IMR-90 (cell line): ENCODE measurements at regions not wholly inside any gene's neighbourhood (a gene's known extent, or its start where the extent isn't known, plus 50 kb on each side); places are given as distances from the start of the nearest gene placed in this dataset.

Source experiments
- ATAC-seq: fragments of 200-7000 bp; cut with Tn5 transposase; 2 replicates; pipeline ENCODE4 v1.9.1; 2020; ENCODE audit warnings: low read depth, mild to moderate bottlenecking, moderate library complexity
- BruUV-seq: library from RNA; stranded (reverse); fragments of 400-500 nt; replicated peaks from 2 replicates; lab custom pipeline; 2021; lab: Mats Ljungman, UMichigan
- CTCF ChIA-PET: fragments of 300-600 bp; formaldehyde crosslinking; extraction: SDS; loops from one replicate; lab custom pipeline; 2021; ENCODE audit warnings: antibody characterized with exemption; lab: Yijun Ruan, JAX
- POLR2A ChIA-PET: fragments of 300-600 bp; sonication (Branson Sonifier 250); formaldehyde crosslinking; loops from one replicate; lab custom pipeline; 2022; ENCODE audit warnings: antibody characterized with exemption; ENCODE audit not compliant: unreplicated experiment; lab: Charles Lee
- DNase-seq: peaks from one replicate; pipeline ENCODE4 v3.0.0; 2013
- H2AFZ ChIP-seq: replicated peaks from 2 replicates; pipeline ENCODE3; 2013; ENCODE audit warnings: low read length, mild to moderate bottlenecking; ENCODE audit not compliant: poor library complexity
- H2AK5ac ChIP-seq: 2 replicates; pipeline ENCODE4 v1.6.1; 2013; ENCODE audit warnings: low read depth, low read length, inconsistent platforms
- H2AK9ac ChIP-seq: replicated peaks from 2 replicates; pipeline ENCODE3; 2013; ENCODE audit warnings: mild to moderate bottlenecking, low read depth, low read length, moderate library complexity; ENCODE audit not compliant: poor library complexity
- H2BK120ac ChIP-seq: 2 replicates; pipeline ENCODE4 v1.6.1; 2013; ENCODE audit warnings: low read depth, low read length, inconsistent platforms
- H2BK15ac ChIP-seq: 3 replicates; pipeline ENCODE4 v1.6.1; 2013; ENCODE audit warnings: low read depth, low read length, inconsistent platforms
- H2BK20ac ChIP-seq: 2 replicates; pipeline ENCODE4 v1.6.1; 2013; ENCODE audit warnings: low read depth, mild to moderate bottlenecking, inconsistent platforms, low read length, moderate library complexity
- H2BK5ac ChIP-seq: 2 replicates; pipeline ENCODE4 v1.6.1; 2013; ENCODE audit warnings: mild to moderate bottlenecking, low read depth, low read length, inconsistent platforms; ENCODE audit not compliant: poor library complexity, severe bottlenecking
- H3K14ac ChIP-seq: replicated peaks from 2 replicates; pipeline ENCODE4 v1.6.1; 2013; ENCODE audit warnings: low read depth, low read length, inconsistent platforms
- H3K18ac ChIP-seq: 2 replicates; pipeline ENCODE4 v1.6.1; 2013; ENCODE audit warnings: low read depth, low read length, control low read depth
- H3K23ac ChIP-seq: 2 replicates; pipeline ENCODE4 v1.6.1; 2013; ENCODE audit warnings: low read depth, low read length, inconsistent platforms
- H3K27ac ChIP-seq: 2 replicates; pipeline ENCODE4 v1.5.1; 2013; ENCODE audit warnings: mild to moderate bottlenecking, control low read depth, low read length; ENCODE audit not compliant: insufficient read depth
- H3K27me3 ChIP-seq: 2 replicates; pipeline ENCODE4 v1.6.1; 2013; ENCODE audit warnings: low read length; ENCODE audit not compliant: control insufficient read depth, insufficient read depth
- H3K36me3 ChIP-seq: 2 replicates; pipeline ENCODE4 v1.6.1; 2013; ENCODE audit warnings: low read length, mixed read lengths; ENCODE audit not compliant: control insufficient read depth, insufficient read depth
- H3K4ac ChIP-seq: 2 replicates; pipeline ENCODE4 v1.6.1; 2013; ENCODE audit warnings: low read depth, low read length, inconsistent platforms
- H3K4me1 ChIP-seq: 2 replicates; pipeline ENCODE4 v1.6.1; 2013; ENCODE audit warnings: low read length, mixed read lengths; ENCODE audit not compliant: control insufficient read depth, insufficient read depth
- H3K4me2 ChIP-seq: 2 replicates; pipeline ENCODE4 v1.6.1; 2013; ENCODE audit warnings: low read depth, mild to moderate bottlenecking, control low read depth, low read length, moderate library complexity
- H3K4me3 ChIP-seq: 2 replicates; pipeline ENCODE4 v1.5.1; 2013; ENCODE audit warnings: low read depth, mild to moderate bottlenecking, control low read depth, low read length, moderate library complexity; ENCODE audit not compliant: insufficient read depth
- H3K56ac ChIP-seq: 2 replicates; pipeline ENCODE4 v1.6.1; 2013; ENCODE audit warnings: low read length, inconsistent platforms; ENCODE audit not compliant: insufficient read depth; ENCODE audit errors: extremely low read depth
- H3K79me1 ChIP-seq, 2 experiments: 2 replicates each; pipeline ENCODE4 v1.6.1; 2013; ENCODE audit warnings: low read length in 2 of 2, inconsistent platforms in 1 of 2, low read depth in 1 of 2
- H3K9ac ChIP-seq: 2 replicates; pipeline ENCODE4 v1.6.1; 2013; ENCODE audit warnings: low read depth, low read length, control low read depth
- H3K9me1 ChIP-seq: 2 replicates; pipeline ENCODE4 v1.6.1; 2013; ENCODE audit warnings: low read length, inconsistent platforms; ENCODE audit not compliant: insufficient read depth
- H3K9me3 ChIP-seq: 2 replicates; pipeline ENCODE4 v1.6.1; 2013; ENCODE audit warnings: low read length; ENCODE audit not compliant: control insufficient read depth, insufficient read depth
- H4K20me1 ChIP-seq: 2 replicates; pipeline ENCODE4 v1.6.1; 2013; ENCODE audit warnings: low read length, inconsistent platforms; ENCODE audit not compliant: insufficient read depth
- H4K5ac ChIP-seq: 2 replicates; pipeline ENCODE4 v1.6.1; 2013; ENCODE audit warnings: mild to moderate bottlenecking, low read depth, low read length, control low read depth
- H4K8ac ChIP-seq, 2 experiments: 2 replicates each; pipeline ENCODE4 v1.6.1; 2013; ENCODE audit warnings: low read depth in 2 of 2, low read length in 2 of 2, control low read depth in 1 of 2, inconsistent platforms in 1 of 2
- H4K91ac ChIP-seq: 2 replicates; pipeline ENCODE4 v1.6.1; 2013; ENCODE audit warnings: low read depth, low read length, inconsistent platforms; ENCODE audit not compliant: insufficient read depth
- CEBPB ChIP-seq: IDR thresholded peaks from 2 replicates; pipeline ENCODE4 v1.6.1; 2012; ENCODE audit warnings: low read depth, low read length, improper control_type of control experiment
- CTCF ChIP-seq: conservative IDR thresholded peaks from 2 replicates; pipeline ENCODE4 v1.5.1; 2012; ENCODE audit warnings: mild to moderate bottlenecking, low read depth, low read length, improper control_type of control experiment
- MAFK ChIP-seq: IDR thresholded peaks from 2 replicates; pipeline ENCODE4 v1.6.1; 2012; ENCODE audit warnings: low read depth, low read length, improper control_type of control experiment
- MAZ ChIP-seq: IDR thresholded peaks from 2 replicates; pipeline ENCODE4 v1.6.1; 2012; ENCODE audit warnings: low read depth, mild to moderate bottlenecking, low read length, improper control_type of control experiment, moderate library complexity, borderline replicate concordance
- MXI1 ChIP-seq: IDR thresholded peaks from 2 replicates; pipeline ENCODE4 v1.6.1; 2012; ENCODE audit warnings: low read depth, mild to moderate bottlenecking, low read length, moderate library complexity, borderline replicate concordance
- NFE2L2 ChIP-seq: fragments of 150-350 bp; IDR thresholded peaks from 2 replicates; pipeline ENCODE4 v1.6.1; 2016; ENCODE audit warnings: low read depth, mild to moderate bottlenecking, low read length
- POLR2A ChIP-seq: IDR thresholded peaks from 2 replicates; pipeline ENCODE4 v1.6.1; 2012; ENCODE audit warnings: mild to moderate bottlenecking, low read depth, low read length
- RAD21 ChIP-seq: IDR thresholded peaks from 2 replicates; pipeline ENCODE4 v1.6.1; 2012; ENCODE audit warnings: low read length, improper control_type of control experiment
- SMC3 ChIP-seq: fragments of 150-350 bp; IDR thresholded peaks from 2 replicates; pipeline ENCODE4 v1.6.1; 2016; ENCODE audit warnings: low read depth, mild to moderate bottlenecking, antibody characterized with exemption, low read length, moderate library complexity
- USF2 ChIP-seq: fragments of 150-350 bp; IDR thresholded peaks from 2 replicates; pipeline ENCODE4 v1.6.1; 2017; ENCODE audit warnings: mild to moderate bottlenecking, antibody characterized with exemption, low read length, low read depth
- WGBS, 2 experiments: methylation state at CpG; one replicate each; pipeline versions ENCODE4 v1.1.5 to v1.1.7; 2013; ENCODE audit warnings: missing lambda C conversion rate in 2 of 2; ENCODE audit not compliant: insufficient read length in 1 of 2; ENCODE audit errors: extremely low coverage in 2 of 2; 5-methylcytosine and 5-hydroxymethylcytosine counted together
- dilution Hi-C: fragments of 300-500 bp; cut with HindIII; formaldehyde crosslinking; loops from one replicate; pipeline ENCODE4 v1.14.3; 2018; ENCODE audit warnings: low sequenced_read_pairs; ENCODE audit not compliant: unreplicated experiment
- in situ Hi-C: fragments of 300-500 bp; cut with MboI; formaldehyde crosslinking; loops from 3 replicates; pipeline ENCODE4 v1.14.3; 2019; ENCODE audit warnings: low sequenced_read_pairs, inconsistent platforms, mixed read lengths
- intact Hi-C: fragments of 100-400 bp; cut with micrococcal nuclease; formaldehyde crosslinking; loops from 2 replicates; pipeline ENCODE4 v1.10.0; 2022

GRCh38 chr3:3745693-3746092 is 53.5 kb upstream of the LRRN1 start:
- no peaks in the 10 kb centered on the region for H3K4me1 ChIP-seq
- H2AK5ac ChIP-seq, result no peak overlapping the region
- H3K27ac ChIP-seq, result no peak overlapping the region
- no peak overlapping the region for H3K9ac ChIP-seq
- H2BK5ac ChIP-seq, result no peak overlapping the region
- BruUV-seq, result no TSS peak
- H2BK20ac ChIP-seq, result no peak overlapping the region
- intact Hi-C loops (no loop called here), in situ Hi-C loops (no loop called here), dilution Hi-C loops (no loop called here)
- H3K79me1 ChIP-seq, result no peaks in the 10 kb centered on the region
- H3K4me2 ChIP-seq, result no peak overlapping the region
- H3K4ac ChIP-seq, result no peak overlapping the region
- H2BK120ac ChIP-seq, result no peak overlapping the region
- H3K18ac ChIP-seq, result no peak overlapping the region
- H3K9me1 ChIP-seq, result no peaks in the 10 kb centered on the region
- H3K36me3 ChIP-seq, result no peaks in the 10 kb centered on the region
- no peak overlapping the region for H3K4me3 ChIP-seq
- no peak for ATAC-seq
- no peak overlapping the region for H2BK15ac ChIP-seq
- no peak overlapping the region for H2AK9ac ChIP-seq
- H2AFZ ChIP-seq, result no peak overlapping the region
- no peaks in the 10 kb centered on the region for H3K27me3 ChIP-seq
- no peak overlapping the region for H3K56ac ChIP-seq
- no CpG with 5 or more reads among the region's 1 CpG for whole genome bisulfite sequencing, 2 experiments
- no peak overlapping the region for H4K5ac ChIP-seq
- no peak overlapping the region for H3K23ac ChIP-seq
- POLR2A ChIA-PET, result no interaction called here
- no peak for TF ChIP-seq CEBPB
- no peak for TF ChIP-seq CTCF
- TF ChIP-seq SMC3, result no peak
- TF ChIP-seq NFE2L2, result no peak
- TF ChIP-seq POLR2A, result no peak
- no peak for TF ChIP-seq RAD21
- no peak for TF ChIP-seq MAFK
- no peak for TF ChIP-seq MAZ
- TF ChIP-seq MXI1, result no peak
- TF ChIP-seq USF2, result no peak
- CTCF ChIA-PET, result no interaction called here
- no peaks in the 10 kb centered on the region for H4K20me1 ChIP-seq
- no peak for DNase-seq
- H4K91ac ChIP-seq, result no peak overlapping the region
- H3K14ac ChIP-seq, result no peak overlapping the region
- H4K8ac ChIP-seq, result no peak overlapping the region
- H3K9me3 ChIP-seq, result peaks cover 24% of the 10 kb centered on the region
